ENCODE measurements at regions not wholly inside any gene's neighbourhood (a gene's known extent, or its start where the extent isn't known, plus 50 kb on each side); places are given as distances from the start of the nearest gene placed in this dataset.
"Not testable (repeated sequence)": the region's sequence is repeated elsewhere in the genome, so short reads cannot be mapped to it uniquely, and the experiment has no call there.

- peak in 1 of 2 experiments; percentile 7 for DNase-seq
Observed at GRCh38 chr17:69672924-69673323, 258.4 kb downstream of the MAP2K6 start.

- DNase-seq: no peak
Observed at GRCh38 chr17:69677130-69677529, 262.6 kb downstream of the MAP2K6 start.

GRCh38 chr17:69678206-69678605, 263.7 kb downstream of the MAP2K6 start:
- peak in 1 of 2 experiments; percentile 4 for DNase-seq

GRCh38 chr17:69679829-69680228, 265.3 kb downstream of the MAP2K6 start:
- DNase-seq: no peak

- no peak for DNase-seq
Observed at GRCh38 chr17:69684251-69684650, 269.8 kb downstream of the MAP2K6 start.

GRCh38 chr17:69685150-69685549, 270.7 kb downstream of the MAP2K6 start:
- not testable (repeated sequence) for DNase-seq

- DNase-seq: no peak
Observed at GRCh38 chr17:69690531-69690930, 276.0 kb downstream of the MAP2K6 start.

- no peak for DNase-seq
Observed at GRCh38 chr17:69692171-69692570, 277.7 kb downstream of the MAP2K6 start.

GRCh38 chr17:69695646-69696045, 281.1 kb downstream of the MAP2K6 start:
- no peak for DNase-seq

GRCh38 chr17:69696650-69697049, 282.2 kb downstream of the MAP2K6 start:
- DNase-seq: no peak

- DNase-seq: not testable (repeated sequence)
Observed at GRCh38 chr17:69698352-69698751, 283.9 kb downstream of the MAP2K6 start.

GRCh38 chr17:69702078-69702477, 287.6 kb downstream of the MAP2K6 start:
- DNase-seq: no peak

- no peak for DNase-seq
Observed at GRCh38 chr17:69703751-69704150, 289.3 kb downstream of the MAP2K6 start.

GRCh38 chr17:69704935-69705334, 290.4 kb downstream of the MAP2K6 start:
- no peak for DNase-seq

GRCh38 chr17:69706127-69706526, 291.6 kb downstream of the MAP2K6 start:
- DNase-seq: no peak

GRCh38 chr17:69709441-69709840, 294.9 kb downstream of the MAP2K6 start:
- DNase-seq: no peak

GRCh38 chr17:69710926-69711325, 296.4 kb downstream of the MAP2K6 start:
- no peak for DNase-seq

- DNase-seq: peak; percentile 2 to 61
Observed at GRCh38 chr17:69711541-69711940, 297.0 kb downstream of the MAP2K6 start.

GRCh38 chr17:69712801-69713311, 298.4 kb downstream of the MAP2K6 start:
- DNase-seq: peak; percentile 93 to 98

- no peak for DNase-seq
Observed at GRCh38 chr17:69713815-69714214, 299.3 kb downstream of the MAP2K6 start.

- DNase-seq: no peak
Observed at GRCh38 chr17:69714669-69715068, 300.2 kb downstream of the MAP2K6 start.

GRCh38 chr17:69715656-69716055, 301.2 kb downstream of the MAP2K6 start:
- DNase-seq: no peak

- peak; percentile 8 to 68 for DNase-seq
Observed at GRCh38 chr17:69716556-69716955, 302.1 kb downstream of the MAP2K6 start.

GRCh38 chr17:69717214-69717613, 302.7 kb downstream of the MAP2K6 start:
- DNase-seq: no peak

GRCh38 chr17:69717819-69718218, 303.3 kb downstream of the MAP2K6 start:
- no peak for DNase-seq

Data from NCI-H524 (cell line).